K562 (cell line): ENCODE measurements at regions not wholly inside any gene's neighbourhood (a gene's known extent, or its start where the extent isn't known, plus 50 kb on each side); places are given as distances from the start of the nearest gene placed in this dataset.

ENCODE experiments used
- CBX2 ChIP-seq: fragments of 200-600 bp; sonication (generic); IDR thresholded peaks from one replicate; pipeline ENCODE4 v1.6.1; 2012; ENCODE audit warnings: mild to moderate bottlenecking, low read length, inconsistent platforms; ENCODE audit not compliant: insufficient read depth, poor library complexity, severe bottlenecking
- CHD4 ChIP-seq: fragments of 200-600 bp; sonication (generic); IDR thresholded peaks from 3 replicates; pipeline ENCODE4 v1.6.1; 2012; ENCODE audit warnings: low read depth, mild to moderate bottlenecking, mixed read lengths, low read length, inconsistent platforms; ENCODE audit not compliant: insufficient read depth, insufficient replicate concordance, poor library complexity, severe bottlenecking
- ELF4 ChIP-seq: fragments of 450-650 bp; formaldehyde crosslinking; IDR thresholded peaks from 2 replicates; pipeline ENCODE4 v1.4.0; 2022; ENCODE audit warnings: missing genetic modification characterization
- FOXK1 ChIP-seq: sonication (generic); formaldehyde crosslinking; IDR thresholded peaks from 2 replicates; pipeline ENCODE4 v1.8.0; 2022; ENCODE audit warnings: missing genetic modification reagents, mild to moderate bottlenecking, borderline replicate concordance
- GATAD2B ChIP-seq: fragments of 450-650 bp; IDR thresholded peaks from 2 replicates; pipeline ENCODE4 v1.6.1; 2017; ENCODE audit warnings: mild to moderate bottlenecking, borderline replicate concordance
- NFE2 ChIP-seq: IDR thresholded peaks from 2 replicates; pipeline ENCODE4 v1.6.1; 2014; ENCODE audit warnings: antibody characterized with exemption, low read depth
- NFXL1 ChIP-seq: fragments of 450-650 bp; formaldehyde crosslinking; IDR thresholded peaks from 2 replicates; pipeline ENCODE4 v1.4.0; 2021; ENCODE audit warnings: mild to moderate bottlenecking
- TRIM24 ChIP-seq, 2 experiments: fragments of 450-650 bp; IDR thresholded peaks; 2 replicates each; pipeline ENCODE4 v1.6.1; 2016
- YY1 ChIP-seq, 3 experiments: IDR thresholded peaks; 2 replicates each; pipeline ENCODE4 v1.6.1; 2011; ENCODE audit warnings: low read length in 2 of 3, mild to moderate bottlenecking in 2 of 3, moderate library complexity in 2 of 3, borderline replicate concordance in 1 of 3, control low read depth in 1 of 3, low read depth in 1 of 3; ENCODE audit not compliant: insufficient read depth in 3 of 3, insufficient replicate concordance in 2 of 3, control insufficient read depth in 1 of 3, insufficient read length in 1 of 3; ENCODE audit errors: extremely low read depth in 1 of 3
- ZNF354B ChIP-seq: fragments of 250-450 bp; sonication (Bioruptor Pico); IDR thresholded peaks from 2 replicates; pipeline ENCODE4 v1.4.0; 2020
- ZNF592 ChIP-seq: fragments of 450-650 bp; IDR thresholded peaks from 2 replicates; pipeline ENCODE4 v1.6.1; 2017; ENCODE audit warnings: antibody characterized with exemption, mild to moderate bottlenecking
- TF ChIP-seq, protein P1 (sequence below): fragments of 450-650 bp; IDR thresholded peaks from 2 replicates; pipeline ENCODE4 v1.6.1; 2016; ENCODE audit warnings: mild to moderate bottlenecking
- TF ChIP-seq, protein P2 (sequence below): IDR thresholded peaks from 2 replicates; pipeline ENCODE4 v1.6.1; 2011; ENCODE audit warnings: borderline replicate concordance, low read depth, mild to moderate bottlenecking, moderate library complexity, low read length; ENCODE audit not compliant: insufficient read depth, poor library complexity, severe bottlenecking
- TF ChIP-seq, protein P3 (sequence below): fragments of 450-650 bp; IDR thresholded peaks from 2 replicates; pipeline ENCODE4 v1.6.1; 2017; ENCODE audit warnings: antibody characterized with exemption

- TF ChIP-seq GATAD2B (no peak), FOXK1 (CRISPR knock-in tag) (no peak), ZNF354B (CRISPR knock-in tag) (no peak), ZNF592 (peak; percentile 46; the same call in 1 of the 2 replicates), ELF4 (CRISPR knock-in tag) (no peak), CHD4 (no peak), YY1 (IDR thresholded peaks at IDR 0.05; ENCODE audit: borderline replicate concordance in 1 of 3, control insufficient read depth in 1 of 3, extremely low read depth in 1 of 3, insufficient read depth in 3 of 3, insufficient read length in 1 of 3, insufficient replicate concordance in 2 of 3, low read depth in 1 of 3, low read length in 2 of 3) (no peak), TRIM24 (IDR thresholded peaks at IDR 0.05) (peak; percentile 95), NFE2 (peak; percentile 22; the same call in 1 of the 2 replicates), CBX2 (no peak), NFXL1 (CRISPR knock-in tag) (no peak)
- TF ChIP-seq, protein P1, sequence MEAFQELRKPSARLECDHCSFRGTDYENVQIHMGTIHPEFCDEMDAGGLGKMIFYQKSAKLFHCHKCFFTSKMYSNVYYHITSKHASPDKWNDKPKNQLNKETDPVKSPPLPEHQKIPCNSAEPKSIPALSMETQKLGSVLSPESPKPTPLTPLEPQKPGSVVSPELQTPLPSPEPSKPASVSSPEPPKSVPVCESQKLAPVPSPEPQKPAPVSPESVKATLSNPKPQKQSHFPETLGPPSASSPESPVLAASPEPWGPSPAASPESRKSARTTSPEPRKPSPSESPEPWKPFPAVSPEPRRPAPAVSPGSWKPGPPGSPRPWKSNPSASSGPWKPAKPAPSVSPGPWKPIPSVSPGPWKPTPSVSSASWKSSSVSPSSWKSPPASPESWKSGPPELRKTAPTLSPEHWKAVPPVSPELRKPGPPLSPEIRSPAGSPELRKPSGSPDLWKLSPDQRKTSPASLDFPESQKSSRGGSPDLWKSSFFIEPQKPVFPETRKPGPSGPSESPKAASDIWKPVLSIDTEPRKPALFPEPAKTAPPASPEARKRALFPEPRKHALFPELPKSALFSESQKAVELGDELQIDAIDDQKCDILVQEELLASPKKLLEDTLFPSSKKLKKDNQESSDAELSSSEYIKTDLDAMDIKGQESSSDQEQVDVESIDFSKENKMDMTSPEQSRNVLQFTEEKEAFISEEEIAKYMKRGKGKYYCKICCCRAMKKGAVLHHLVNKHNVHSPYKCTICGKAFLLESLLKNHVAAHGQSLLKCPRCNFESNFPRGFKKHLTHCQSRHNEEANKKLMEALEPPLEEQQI: peak; percentile 94
- TF ChIP-seq, protein P2, sequence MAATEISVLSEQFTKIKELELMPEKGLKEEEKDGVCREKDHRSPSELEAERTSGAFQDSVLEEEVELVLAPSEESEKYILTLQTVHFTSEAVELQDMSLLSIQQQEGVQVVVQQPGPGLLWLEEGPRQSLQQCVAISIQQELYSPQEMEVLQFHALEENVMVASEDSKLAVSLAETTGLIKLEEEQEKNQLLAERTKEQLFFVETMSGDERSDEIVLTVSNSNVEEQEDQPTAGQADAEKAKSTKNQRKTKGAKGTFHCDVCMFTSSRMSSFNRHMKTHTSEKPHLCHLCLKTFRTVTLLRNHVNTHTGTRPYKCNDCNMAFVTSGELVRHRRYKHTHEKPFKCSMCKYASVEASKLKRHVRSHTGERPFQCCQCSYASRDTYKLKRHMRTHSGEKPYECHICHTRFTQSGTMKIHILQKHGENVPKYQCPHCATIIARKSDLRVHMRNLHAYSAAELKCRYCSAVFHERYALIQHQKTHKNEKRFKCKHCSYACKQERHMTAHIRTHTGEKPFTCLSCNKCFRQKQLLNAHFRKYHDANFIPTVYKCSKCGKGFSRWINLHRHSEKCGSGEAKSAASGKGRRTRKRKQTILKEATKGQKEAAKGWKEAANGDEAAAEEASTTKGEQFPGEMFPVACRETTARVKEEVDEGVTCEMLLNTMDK: no peak
- TF ChIP-seq, protein P3, sequence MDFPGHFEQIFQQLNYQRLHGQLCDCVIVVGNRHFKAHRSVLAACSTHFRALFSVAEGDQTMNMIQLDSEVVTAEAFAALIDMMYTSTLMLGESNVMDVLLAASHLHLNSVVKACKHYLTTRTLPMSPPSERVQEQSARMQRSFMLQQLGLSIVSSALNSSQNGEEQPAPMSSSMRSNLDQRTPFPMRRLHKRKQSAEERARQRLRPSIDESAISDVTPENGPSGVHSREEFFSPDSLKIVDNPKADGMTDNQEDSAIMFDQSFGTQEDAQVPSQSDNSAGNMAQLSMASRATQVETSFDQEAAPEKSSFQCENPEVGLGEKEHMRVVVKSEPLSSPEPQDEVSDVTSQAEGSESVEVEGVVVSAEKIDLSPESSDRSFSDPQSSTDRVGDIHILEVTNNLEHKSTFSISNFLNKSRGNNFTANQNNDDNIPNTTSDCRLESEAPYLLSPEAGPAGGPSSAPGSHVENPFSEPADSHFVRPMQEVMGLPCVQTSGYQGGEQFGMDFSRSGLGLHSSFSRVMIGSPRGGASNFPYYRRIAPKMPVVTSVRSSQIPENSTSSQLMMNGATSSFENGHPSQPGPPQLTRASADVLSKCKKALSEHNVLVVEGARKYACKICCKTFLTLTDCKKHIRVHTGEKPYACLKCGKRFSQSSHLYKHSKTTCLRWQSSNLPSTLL: no peak
These were observed 447.7 kb upstream of the FANCL start (continued) for GRCh38 chr2:58688813-58689212.
